Esophagus muscularis mucosa (tissue), 4 donors: ENCODE measurements at regions not wholly inside any gene's neighbourhood (a gene's known extent, or its start where the extent isn't known, plus 50 kb on each side); places are given as distances from the start of the nearest gene placed in this dataset.

Experiments
- DNase-seq: peaks from one replicate; pipeline ENCODE4 v3.0.0-alpha.2; 2017; ENCODE audit errors: extremely low spot score
- H3K27ac ChIP-seq, 4 donors: fragments of 200-600 bp; sonication (generic); replicated peaks in 1 of 4; 1 replicate in 3 of 4; 2 replicates in 1 of 4; pipeline ENCODE4 v1.5.1; 2016 to 2019; ENCODE audit warnings: mild to moderate bottlenecking in 1 of 4
- H3K27me3 ChIP-seq, 4 donors: fragments of 200-600 bp; sonication (generic); one replicate each; pipeline versions ENCODE4 v1.5.1 to v1.6.0; 2016 to 2019
- H3K36me3 ChIP-seq, 4 donors: fragments of 200-600 bp; sonication (generic); one replicate each; pipeline ENCODE4 v1.5.1; 2016 to 2019
- H3K4me1 ChIP-seq, 4 donors: fragments of 200-600 bp; sonication (generic); one replicate each; pipeline ENCODE4 v1.5.1; 2016 to 2019
- H3K4me3 ChIP-seq, 4 donors: fragments of 200-600 bp; sonication (generic); 1 replicate in 2 of 4; 2 replicates in 2 of 4; pipeline ENCODE4 v1.5.1; 2016 to 2019; ENCODE audit warnings: mild to moderate bottlenecking in 4 of 4, moderate library complexity in 1 of 4
- H3K9me3 ChIP-seq, 4 donors: fragments of 200-600 bp; sonication (generic); 1 replicate in 3 of 4; 2 replicates in 1 of 4; pipeline ENCODE4 v1.5.1; 2016 to 2019
- EP300 ChIP-seq: sonication (generic); formaldehyde crosslinking; IDR thresholded peaks from one replicate; pipeline ENCODE4 v1.6.1; 2017; ENCODE audit warnings: antibody characterized with exemption
- POLR2A ChIP-seq: fragments of 450-650 bp; IDR thresholded peaks from one replicate; pipeline ENCODE4 v1.6.1; 2017; ENCODE audit warnings: antibody characterized with exemption, moderate library complexity, mild to moderate bottlenecking, low read depth
- POLR2AphosphoS5 ChIP-seq, 2 donors: sonication (generic); formaldehyde crosslinking; IDR thresholded peaks; one replicate each; pipeline ENCODE4 v1.6.1; 2017; ENCODE audit warnings: antibody characterized with exemption in 2 of 2
- WGBS: methylation state at CpG from one replicate; pipeline ENCODE4 v1.1.5; 2018; 5-methylcytosine and 5-hydroxymethylcytosine counted together
- intact Hi-C: fragments of 100-400 bp; cut with DNase I; formaldehyde crosslinking; loops from one replicate; pipeline ENCODE4 v1.15.1; 2023
- TF ChIP-seq, protein P1 (sequence below), 3 experiments: fragments of 200-600 bp in 2 of 3; fragments of 450-650 bp in 1 of 3; sonication (generic) in 2 of 3; IDR thresholded peaks; one replicate each; pipeline ENCODE4 v1.5.1; 2017 to 2019; ENCODE audit warnings: antibody characterized with exemption in 3 of 3, mild to moderate bottlenecking in 2 of 3, moderate library complexity in 1 of 3

GRCh38 chr16:26909623-26910022 is 157.1 kb upstream of the C16orf82 start:
- H3K27ac ChIP-seq, result no peak overlapping the region
- no peaks in the 10 kb centered on the region for H3K9me3 ChIP-seq
- no peaks in the 10 kb centered on the region for H3K4me1 ChIP-seq
- WGBS, result 59% methylated on average over 4 of the region's 4 CpGs
- DNase-seq, result no peak
- intact Hi-C loops, result no loop called here
- TF ChIP-seq POLR2AphosphoS5 (IDR thresholded peaks at IDR 0.05) (no peak), EP300 (no peak), POLR2A (no peak)
- TF ChIP-seq, protein P1, sequence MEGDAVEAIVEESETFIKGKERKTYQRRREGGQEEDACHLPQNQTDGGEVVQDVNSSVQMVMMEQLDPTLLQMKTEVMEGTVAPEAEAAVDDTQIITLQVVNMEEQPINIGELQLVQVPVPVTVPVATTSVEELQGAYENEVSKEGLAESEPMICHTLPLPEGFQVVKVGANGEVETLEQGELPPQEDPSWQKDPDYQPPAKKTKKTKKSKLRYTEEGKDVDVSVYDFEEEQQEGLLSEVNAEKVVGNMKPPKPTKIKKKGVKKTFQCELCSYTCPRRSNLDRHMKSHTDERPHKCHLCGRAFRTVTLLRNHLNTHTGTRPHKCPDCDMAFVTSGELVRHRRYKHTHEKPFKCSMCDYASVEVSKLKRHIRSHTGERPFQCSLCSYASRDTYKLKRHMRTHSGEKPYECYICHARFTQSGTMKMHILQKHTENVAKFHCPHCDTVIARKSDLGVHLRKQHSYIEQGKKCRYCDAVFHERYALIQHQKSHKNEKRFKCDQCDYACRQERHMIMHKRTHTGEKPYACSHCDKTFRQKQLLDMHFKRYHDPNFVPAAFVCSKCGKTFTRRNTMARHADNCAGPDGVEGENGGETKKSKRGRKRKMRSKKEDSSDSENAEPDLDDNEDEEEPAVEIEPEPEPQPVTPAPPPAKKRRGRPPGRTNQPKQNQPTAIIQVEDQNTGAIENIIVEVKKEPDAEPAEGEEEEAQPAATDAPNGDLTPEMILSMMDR (IDR thresholded peaks at IDR 0.05), result no peak
- peaks cover 0 to 12% (median 0%) of the 10 kb centered on the region in 4 donors for H3K27me3 ChIP-seq
- H3K36me3 ChIP-seq, result no peaks in the 10 kb centered on the region
- no peak overlapping the region for H3K4me3 ChIP-seq

GRCh38 chr16:26911436-26911835 is 155.3 kb upstream of the C16orf82 start:
- Histone ChIP-seq H3K27me3 (peaks cover 0 to 12% (median 0%) of the 10 kb centered on the region in 4 donors), H3K9me3 (no peaks in the 10 kb centered on the region), H3K36me3 (no peaks in the 10 kb centered on the region), H3K27ac (no peak overlapping the region), H3K4me1 (no peaks in the 10 kb centered on the region), H3K4me3 (no peak overlapping the region)
- DNase-seq, result no peak
- intact Hi-C loops, result no loop called here
- TF ChIP-seq EP300 (no peak), POLR2AphosphoS5 (IDR thresholded peaks at IDR 0.05) (no peak), POLR2A (no peak)
- TF ChIP-seq, protein P1 (IDR thresholded peaks at IDR 0.05), result no peak
- WGBS, result 49% methylated on average over 2 of the region's 2 CpGs

DNA sequence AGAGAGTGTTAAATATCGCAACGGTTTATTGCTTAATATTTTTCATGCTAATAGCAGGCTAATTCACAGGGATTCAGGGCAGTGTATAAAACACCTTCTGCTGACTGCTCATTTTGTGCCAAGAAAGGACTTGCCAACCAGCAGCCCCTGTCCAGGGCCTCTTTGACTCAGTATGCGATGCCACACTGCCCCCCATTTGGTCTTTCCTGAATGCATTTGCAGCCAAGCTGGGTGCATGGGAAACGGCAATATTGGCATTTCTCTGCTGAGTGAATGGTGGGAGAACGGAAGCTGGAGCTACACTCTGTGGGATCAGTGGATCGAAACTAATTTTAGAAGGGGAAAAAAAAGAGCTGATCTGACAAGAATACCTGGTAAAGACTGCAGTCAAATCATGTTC is 152.9 kb upstream of the C16orf82 start:
- no peak overlapping the region for H3K4me3 ChIP-seq
- DNase-seq, result no peak
- no peak overlapping the region for H3K27ac ChIP-seq
- peaks cover 0 to 9% (median 0%) of the 10 kb centered on the region in 4 donors for H3K27me3 ChIP-seq
- H3K4me1 ChIP-seq, result no peaks in the 10 kb centered on the region
- WGBS, result 75% methylated on average over 6 of the region's 6 CpGs
- H3K9me3 ChIP-seq, result no peaks in the 10 kb centered on the region
- intact Hi-C loops, result no loop called here
- no peaks in the 10 kb centered on the region for H3K36me3 ChIP-seq
- no peak for TF ChIP-seq POLR2A
- TF ChIP-seq EP300, result no peak
- no peak for TF ChIP-seq POLR2AphosphoS5 (IDR thresholded peaks at IDR 0.05)
- TF ChIP-seq, protein P1 (IDR thresholded peaks at IDR 0.05), result no peak

DNA sequence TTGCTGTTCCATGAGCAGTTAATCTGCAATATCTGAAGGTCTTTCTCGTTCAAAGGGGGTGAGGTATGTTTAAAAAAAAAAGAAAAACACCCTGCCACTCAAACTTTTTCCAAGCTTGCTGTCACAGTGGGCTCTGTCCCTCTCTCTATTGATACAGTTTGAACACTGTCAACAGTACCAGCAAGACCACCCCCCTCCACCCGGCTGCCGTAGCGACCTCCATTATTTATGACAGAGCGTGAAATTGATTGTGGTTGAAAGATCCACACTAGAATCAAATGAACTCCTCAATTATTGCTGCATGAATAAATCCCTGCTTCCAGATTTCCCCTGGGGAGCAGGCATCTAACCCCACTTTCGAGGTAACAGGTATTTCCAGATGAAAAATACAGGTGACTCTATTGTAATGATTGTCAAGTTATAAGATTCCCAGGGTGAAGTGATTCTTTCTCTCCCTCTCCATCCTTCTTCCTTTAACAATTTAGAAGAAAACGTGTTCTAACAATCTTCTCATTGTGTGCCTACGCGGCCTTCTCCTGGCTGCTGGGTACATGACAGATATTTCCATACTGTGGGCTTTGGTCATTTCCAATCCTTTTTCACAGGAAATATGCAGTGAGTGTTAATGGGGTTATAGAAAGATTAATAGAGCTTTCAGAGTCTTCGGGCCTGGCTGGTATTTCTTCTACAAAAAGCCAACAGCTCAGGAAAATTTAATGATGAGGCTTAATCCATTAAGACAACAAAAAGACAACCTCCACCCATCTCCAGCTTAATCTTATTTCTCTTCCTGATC is 135.7 kb upstream of the C16orf82 start:
- no peaks in the 10 kb centered on the region for H3K36me3 ChIP-seq
- DNase-seq, result no peak
- H3K27ac ChIP-seq, result no peak overlapping the region
- intact Hi-C loops, result no loop called here
- WGBS, result 70% methylated on average over 10 of the region's 10 CpGs
- H3K4me3 ChIP-seq, result no peak overlapping the region
- TF ChIP-seq EP300, result no peak
- TF ChIP-seq, protein P1 (IDR thresholded peaks at IDR 0.05), result no peak
- TF ChIP-seq POLR2AphosphoS5 (IDR thresholded peaks at IDR 0.05), result no peak
- no peak for TF ChIP-seq POLR2A
- no peaks in the 10 kb centered on the region for H3K27me3 ChIP-seq
- peaks cover 0 to 5% (median under 1%) of the 10 kb centered on the region in 4 donors for H3K9me3 ChIP-seq
- H3K4me1 ChIP-seq, result no peaks in the 10 kb centered on the region

DNA sequence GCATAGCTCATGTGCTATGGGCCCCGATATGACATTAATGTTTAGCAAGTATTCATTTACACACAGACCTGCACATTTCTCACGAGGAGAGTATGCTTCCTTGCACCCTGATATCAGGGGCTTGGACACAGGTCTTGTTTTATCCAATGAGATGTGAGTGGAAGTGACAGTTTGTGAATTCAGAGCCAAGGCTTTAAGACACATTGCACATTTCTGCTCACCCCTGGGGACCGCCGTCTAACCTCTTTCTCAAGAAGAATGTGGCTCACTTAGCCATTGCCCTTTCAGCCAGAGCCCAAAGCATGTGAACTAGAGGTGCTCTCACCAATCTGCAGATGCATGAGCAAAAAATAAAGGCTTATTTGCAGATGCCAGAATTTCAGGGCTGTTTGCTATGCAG is 116.1 kb upstream of the C16orf82 start:
- TF ChIP-seq POLR2AphosphoS5 (IDR thresholded peaks at IDR 0.05) (no peak), EP300 (no peak), POLR2A (no peak)
- TF ChIP-seq, protein P1 (IDR thresholded peaks at IDR 0.05), result no peak

More for the DNA sequence above, 116.1 kb upstream of the C16orf82 start:
- DNase-seq, result no peak
- Histone ChIP-seq H3K36me3 (no peaks in the 10 kb centered on the region), H3K9me3 (no peaks in the 10 kb centered on the region), H3K4me3 (no peak overlapping the region), H3K4me1 (no peaks in the 10 kb centered on the region), H3K27ac (no peak overlapping the region), H3K27me3 (peaks cover 0 to 27% (median 0%) of the 10 kb centered on the region in 4 donors)
- intact Hi-C loops, result no loop called here
- 70% methylated on average over 4 of the region's 4 CpGs for WGBS
